ENCODE measurements at regions not wholly inside any gene's neighbourhood (a gene's known extent, or its start where the extent isn't known, plus 50 kb on each side); places are given as distances from the start of the nearest gene placed in this dataset.

- TF ChIP-seq ZNF274 (IDR thresholded peaks at IDR 0.05; ENCODE audit: low read depth, low read length) = no peak
- TF ChIP-seq SUZ12 (IDR thresholded peaks at IDR 0.05; ENCODE audit: extremely low read depth, insufficient read depth, insufficient read length) = no peak
- TF ChIP-seq YY1 (IDR thresholded peaks at IDR 0.05; ENCODE audit: insufficient read depth, insufficient read length) = no peak
- Histone ChIP-seq H3K36me3 (ENCODE audit: insufficient read depth, insufficient read length, low read length) (no peaks in the 10 kb centered on the region), H3K9me3 (ENCODE audit: insufficient read depth, low read length) (peaks cover 2% of the 10 kb centered on the region; the same call in 1 of the 2 replicates), H3K27me3 (ENCODE audit: insufficient read depth, insufficient read length) (no peaks in the 10 kb centered on the region), H3K4me1 (ENCODE audit: insufficient read depth, insufficient read length) (no peaks in the 10 kb centered on the region), H3K4me3 (ENCODE audit: insufficient read length, low read depth) (no peak overlapping the region), H3K9ac (ENCODE audit: insufficient read length, low read depth) (no peak overlapping the region)
- DNase-seq (ENCODE audit: low read depth, low spot score) = no peak
Measured at GRCh38 chr10:1977461-1977860, 240.1 kb upstream of the ADARB2 start.

GRCh38 chr10:1972406-1972805 is 235.1 kb upstream of the ADARB2 start:
- Histone ChIP-seq H3K27me3 (ENCODE audit: insufficient read depth, insufficient read length) (no peaks in the 10 kb centered on the region), H3K9me3 (ENCODE audit: insufficient read depth, low read length) (peaks cover 8% of the 10 kb centered on the region; the same call in 1 of the 2 replicates), H3K36me3 (ENCODE audit: insufficient read depth, insufficient read length, low read length) (no peaks in the 10 kb centered on the region), H3K9ac (ENCODE audit: insufficient read length, low read depth) (no peak overlapping the region), H3K4me3 (ENCODE audit: insufficient read length, low read depth) (no peak overlapping the region), H3K4me1 (ENCODE audit: insufficient read depth, insufficient read length) (no peaks in the 10 kb centered on the region)
- TF ChIP-seq YY1 (IDR thresholded peaks at IDR 0.05; ENCODE audit: insufficient read depth, insufficient read length) (no peak), SUZ12 (IDR thresholded peaks at IDR 0.05; ENCODE audit: extremely low read depth, insufficient read depth, insufficient read length) (no peak), ZNF274 (IDR thresholded peaks at IDR 0.05; ENCODE audit: low read depth, low read length) (no peak)
- no peak for DNase-seq (ENCODE audit: low read depth, low spot score)

GRCh38 chr10:1968257-1969033 is 231.1 kb upstream of the ADARB2 start:
- H3K9ac ChIP-seq (ENCODE audit: insufficient read length, low read depth) = no peak overlapping the region

GRCh38 chr10:1966712-1967376 is 229.5 kb upstream of the ADARB2 start:
- TF ChIP-seq ZNF274 (IDR thresholded peaks at IDR 0.05; ENCODE audit: low read depth, low read length) (no peak), YY1 (IDR thresholded peaks at IDR 0.05; ENCODE audit: insufficient read depth, insufficient read length) (no peak), SUZ12 (IDR thresholded peaks at IDR 0.05; ENCODE audit: extremely low read depth, insufficient read depth, insufficient read length) (no peak)
- Histone ChIP-seq H3K27me3 (ENCODE audit: insufficient read depth, insufficient read length) (no peaks in the 10 kb centered on the region), H3K4me1 (ENCODE audit: insufficient read depth, insufficient read length) (no peaks in the 10 kb centered on the region), H3K9me3 (ENCODE audit: insufficient read depth, low read length) (no peaks in the 10 kb centered on the region), H3K9ac (ENCODE audit: insufficient read length, low read depth) (no peak overlapping the region), H3K36me3 (ENCODE audit: insufficient read depth, insufficient read length, low read length) (no peaks in the 10 kb centered on the region), H3K4me3 (ENCODE audit: insufficient read length, low read depth) (no peak overlapping the region)
- no peak for DNase-seq (ENCODE audit: low read depth, low spot score)

More at GRCh38 chr10:1968257-1969033, 231.1 kb upstream of the ADARB2 start:
- no peaks in the 10 kb centered on the region for H3K27me3 ChIP-seq (ENCODE audit: insufficient read depth, insufficient read length)
- no peaks in the 10 kb centered on the region for H3K4me1 ChIP-seq (ENCODE audit: insufficient read depth, insufficient read length)
- no peaks in the 10 kb centered on the region for H3K36me3 ChIP-seq (ENCODE audit: insufficient read depth, insufficient read length, low read length)
- DNase-seq (ENCODE audit: low read depth, low spot score) = no peak
- TF ChIP-seq SUZ12 (IDR thresholded peaks at IDR 0.05; ENCODE audit: extremely low read depth, insufficient read depth, insufficient read length) = no peak
- no peak for TF ChIP-seq ZNF274 (IDR thresholded peaks at IDR 0.05; ENCODE audit: low read depth, low read length)
- TF ChIP-seq YY1 (IDR thresholded peaks at IDR 0.05; ENCODE audit: insufficient read depth, insufficient read length) = no peak
- no peak overlapping the region for H3K4me3 ChIP-seq (ENCODE audit: insufficient read length, low read depth)
- peaks cover 8% of the 10 kb centered on the region; the same call in 1 of the 2 replicates for H3K9me3 ChIP-seq (ENCODE audit: insufficient read depth, low read length)

- TF ChIP-seq YY1 (IDR thresholded peaks at IDR 0.05; ENCODE audit: insufficient read depth, insufficient read length) (no peak), ZNF274 (IDR thresholded peaks at IDR 0.05; ENCODE audit: low read depth, low read length) (no peak), SUZ12 (IDR thresholded peaks at IDR 0.05; ENCODE audit: extremely low read depth, insufficient read depth, insufficient read length) (no peak)
- no peaks in the 10 kb centered on the region for H3K9me3 ChIP-seq (ENCODE audit: insufficient read depth, low read length)
- H3K4me1 ChIP-seq (ENCODE audit: insufficient read depth, insufficient read length) = no peaks in the 10 kb centered on the region
- H3K4me3 ChIP-seq (ENCODE audit: insufficient read length, low read depth) = no peak overlapping the region
- no peak for DNase-seq (ENCODE audit: low read depth, low spot score)
- no peaks in the 10 kb centered on the region for H3K36me3 ChIP-seq (ENCODE audit: insufficient read depth, insufficient read length, low read length)
- H3K27me3 ChIP-seq (ENCODE audit: insufficient read depth, insufficient read length) = no peaks in the 10 kb centered on the region
- no peak overlapping the region for H3K9ac ChIP-seq (ENCODE audit: insufficient read length, low read depth)
Measured at GRCh38 chr10:1964476-1964875, 227.2 kb upstream of the ADARB2 start.

- Histone ChIP-seq H3K4me3 (ENCODE audit: insufficient read length, low read depth) (no peak overlapping the region), H3K9me3 (ENCODE audit: insufficient read depth, low read length) (no peaks in the 10 kb centered on the region), H3K4me1 (ENCODE audit: insufficient read depth, insufficient read length) (no peaks in the 10 kb centered on the region), H3K36me3 (ENCODE audit: insufficient read depth, insufficient read length, low read length) (no peaks in the 10 kb centered on the region), H3K9ac (ENCODE audit: insufficient read length, low read depth) (no peak overlapping the region), H3K27me3 (ENCODE audit: insufficient read depth, insufficient read length) (no peaks in the 10 kb centered on the region)
- DNase-seq (ENCODE audit: low read depth, low spot score) = no peak
- TF ChIP-seq YY1 (IDR thresholded peaks at IDR 0.05; ENCODE audit: insufficient read depth, insufficient read length) (no peak), SUZ12 (IDR thresholded peaks at IDR 0.05; ENCODE audit: extremely low read depth, insufficient read depth, insufficient read length) (no peak), ZNF274 (IDR thresholded peaks at IDR 0.05; ENCODE audit: low read depth, low read length) (no peak)
Measured at GRCh38 chr10:1963341-1963740, 226.0 kb upstream of the ADARB2 start.

- Histone ChIP-seq H3K4me1 (ENCODE audit: insufficient read depth, insufficient read length) (no peaks in the 10 kb centered on the region), H3K27me3 (ENCODE audit: insufficient read depth, insufficient read length) (no peaks in the 10 kb centered on the region), H3K9ac (ENCODE audit: insufficient read length, low read depth) (no peak overlapping the region), H3K9me3 (ENCODE audit: insufficient read depth, low read length) (no peaks in the 10 kb centered on the region), H3K4me3 (ENCODE audit: insufficient read length, low read depth) (no peak overlapping the region), H3K36me3 (ENCODE audit: insufficient read depth, insufficient read length, low read length) (no peaks in the 10 kb centered on the region)
- DNase-seq (ENCODE audit: low read depth, low spot score) = no peak
- no peak for TF ChIP-seq YY1 (IDR thresholded peaks at IDR 0.05; ENCODE audit: insufficient read depth, insufficient read length)
- TF ChIP-seq SUZ12 (IDR thresholded peaks at IDR 0.05; ENCODE audit: extremely low read depth, insufficient read depth, insufficient read length) = no peak
- TF ChIP-seq ZNF274 (IDR thresholded peaks at IDR 0.05; ENCODE audit: low read depth, low read length) = no peak
Measured at GRCh38 chr10:1961989-1962388, 224.7 kb upstream of the ADARB2 start.

All from NT2/D1 (cell line).